ENCODE measurements at regions not wholly inside any gene's neighbourhood (a gene's known extent, or its start where the extent isn't known, plus 50 kb on each side); places are given as distances from the start of the nearest gene placed in this dataset.

DNA sequence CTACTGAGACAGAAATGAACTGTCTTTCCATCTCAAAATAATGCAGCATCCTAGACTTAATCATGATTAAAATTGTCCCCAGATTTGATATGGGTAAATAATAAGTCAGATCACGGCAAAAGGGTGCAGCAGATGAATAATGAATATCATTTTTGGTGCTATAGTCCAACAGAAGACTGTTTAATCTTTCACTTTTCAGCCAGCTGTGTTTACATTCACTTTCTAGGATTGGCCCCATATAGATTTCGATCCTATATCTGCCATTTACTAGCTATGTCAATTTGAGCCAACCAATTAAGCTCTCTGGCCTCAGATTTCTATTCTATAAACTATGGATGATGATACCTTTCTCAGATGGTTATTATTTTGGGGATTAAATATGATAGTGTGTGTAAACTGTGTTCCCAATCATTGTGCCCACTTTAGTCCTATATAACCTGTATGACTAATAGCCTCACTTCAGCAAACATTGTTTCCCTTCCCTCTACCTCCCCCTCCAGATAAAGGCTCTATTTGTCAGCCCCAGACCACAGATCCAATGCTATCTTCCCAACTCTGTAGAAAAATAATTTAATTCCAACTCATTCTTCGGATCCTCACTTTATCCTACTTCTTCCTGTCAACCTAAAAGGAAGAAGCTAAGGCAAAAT lies 53.6 kb upstream of the NT5E start:
- TF ChIP-seq ZFX (IDR thresholded peaks at IDR 0.05) = no peak
- TF ChIP-seq, protein P1, sequence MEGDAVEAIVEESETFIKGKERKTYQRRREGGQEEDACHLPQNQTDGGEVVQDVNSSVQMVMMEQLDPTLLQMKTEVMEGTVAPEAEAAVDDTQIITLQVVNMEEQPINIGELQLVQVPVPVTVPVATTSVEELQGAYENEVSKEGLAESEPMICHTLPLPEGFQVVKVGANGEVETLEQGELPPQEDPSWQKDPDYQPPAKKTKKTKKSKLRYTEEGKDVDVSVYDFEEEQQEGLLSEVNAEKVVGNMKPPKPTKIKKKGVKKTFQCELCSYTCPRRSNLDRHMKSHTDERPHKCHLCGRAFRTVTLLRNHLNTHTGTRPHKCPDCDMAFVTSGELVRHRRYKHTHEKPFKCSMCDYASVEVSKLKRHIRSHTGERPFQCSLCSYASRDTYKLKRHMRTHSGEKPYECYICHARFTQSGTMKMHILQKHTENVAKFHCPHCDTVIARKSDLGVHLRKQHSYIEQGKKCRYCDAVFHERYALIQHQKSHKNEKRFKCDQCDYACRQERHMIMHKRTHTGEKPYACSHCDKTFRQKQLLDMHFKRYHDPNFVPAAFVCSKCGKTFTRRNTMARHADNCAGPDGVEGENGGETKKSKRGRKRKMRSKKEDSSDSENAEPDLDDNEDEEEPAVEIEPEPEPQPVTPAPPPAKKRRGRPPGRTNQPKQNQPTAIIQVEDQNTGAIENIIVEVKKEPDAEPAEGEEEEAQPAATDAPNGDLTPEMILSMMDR (conservative IDR thresholded peaks at IDR 0.05) = no peak
- no peak overlapping the region for H3K27ac ChIP-seq

DNA sequence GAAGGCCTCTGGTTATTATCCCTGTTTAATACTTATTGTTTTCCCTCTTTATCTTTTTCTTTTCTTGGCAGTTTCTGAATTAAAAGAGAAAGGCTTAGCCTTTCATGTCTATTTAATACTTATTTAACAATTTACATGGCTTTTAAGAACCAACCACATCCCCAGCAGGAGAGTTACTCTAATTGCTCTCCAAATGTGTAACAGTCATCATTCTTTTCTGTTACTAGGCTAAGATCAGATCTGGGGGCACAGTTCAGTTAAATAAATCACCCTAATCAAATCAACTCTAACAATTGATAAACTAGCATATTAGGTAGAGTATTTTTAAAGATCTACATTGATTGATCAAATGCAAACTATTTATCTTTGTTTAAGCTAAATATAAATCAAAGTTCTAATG lies 54.1 kb upstream of the NT5E start:
- TF ChIP-seq, protein P1 (conservative IDR thresholded peaks at IDR 0.05) = no peak
- no peak for TF ChIP-seq ZFX (IDR thresholded peaks at IDR 0.05)
- H3K27ac ChIP-seq = no peak overlapping the region

DNA sequence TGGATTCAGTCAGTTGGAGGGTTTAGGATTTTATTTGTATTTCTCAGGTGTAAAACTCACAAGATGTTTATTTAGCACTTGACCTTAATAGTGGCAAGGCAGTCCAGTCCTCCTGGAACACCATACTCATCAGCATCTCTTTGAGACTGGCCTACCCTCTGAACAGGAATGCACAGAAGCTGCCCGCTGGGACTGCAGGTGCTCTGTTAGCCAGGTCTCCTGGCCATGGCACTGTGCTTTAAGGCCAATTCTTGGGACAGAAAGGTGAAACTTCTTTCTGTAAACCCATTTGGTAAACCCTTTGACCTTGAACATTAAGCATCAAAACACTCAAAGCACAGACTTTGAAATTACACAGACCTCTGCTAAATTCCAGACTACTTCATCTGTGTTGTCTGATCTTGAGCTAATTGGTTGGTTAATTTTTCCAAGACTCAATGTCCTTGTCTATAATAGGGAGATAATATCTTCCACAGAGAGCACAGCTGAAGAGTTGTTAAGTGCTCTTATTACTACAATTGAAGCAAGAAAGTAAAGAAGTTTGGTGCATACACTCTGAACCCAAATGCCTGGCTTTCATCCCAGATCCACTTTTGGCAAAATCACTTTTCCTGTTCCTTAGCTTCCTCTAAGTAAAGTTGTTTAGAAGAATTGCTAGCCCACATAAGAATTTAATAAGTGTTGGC lies 54.9 kb upstream of the NT5E start:
- H3K27ac ChIP-seq = no peak overlapping the region
- no peak for TF ChIP-seq ZFX (IDR thresholded peaks at IDR 0.05)
- TF ChIP-seq, protein P1 (conservative IDR thresholded peaks at IDR 0.05) = no peak

DNA sequence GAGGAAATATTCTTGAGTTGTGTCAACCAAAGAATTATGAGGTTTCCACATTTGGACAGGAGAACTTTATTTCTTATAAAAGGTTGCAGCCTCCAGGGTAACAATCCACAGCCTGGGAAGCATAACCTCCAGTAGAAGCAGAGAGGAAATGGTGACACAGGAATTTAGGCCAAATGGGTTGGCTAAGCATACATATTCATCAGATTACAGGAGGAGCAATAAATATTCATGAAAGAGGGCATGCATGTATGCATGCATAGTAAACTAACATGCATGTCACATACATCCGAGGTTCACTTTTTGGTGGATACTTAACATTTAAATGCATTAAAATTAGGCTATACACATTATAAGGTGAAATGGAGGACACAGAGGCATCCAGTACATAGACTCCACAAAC lies 55.7 kb upstream of the NT5E start:
- TF ChIP-seq, protein P1 (conservative IDR thresholded peaks at IDR 0.05) = no peak
- no peak for TF ChIP-seq ZFX (IDR thresholded peaks at IDR 0.05)
- H3K27ac ChIP-seq = no peak overlapping the region

DNA sequence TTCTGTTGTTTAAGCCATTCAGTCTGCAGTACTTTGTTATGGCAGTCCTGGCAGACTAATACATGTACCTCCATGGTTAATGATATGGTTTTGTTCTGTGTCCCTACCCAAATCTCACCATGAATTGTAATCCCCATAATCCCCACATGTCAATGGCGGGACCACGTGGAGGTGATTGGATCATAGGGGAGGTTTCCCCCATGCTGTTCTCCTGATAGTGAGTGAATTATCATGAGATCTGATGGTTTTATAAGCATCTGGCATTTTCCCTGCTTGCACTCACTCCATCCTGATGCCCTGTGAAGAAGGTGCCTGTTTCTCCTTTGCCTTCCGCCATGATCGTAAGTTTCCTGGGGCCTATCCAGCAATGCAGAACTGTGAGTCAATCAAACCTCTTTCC lies 57.5 kb upstream of the NT5E start:
- no peak overlapping the region for H3K27ac ChIP-seq
- no peak for TF ChIP-seq ZFX (IDR thresholded peaks at IDR 0.05)
- TF ChIP-seq, protein P1 (conservative IDR thresholded peaks at IDR 0.05) = no peak

DNA sequence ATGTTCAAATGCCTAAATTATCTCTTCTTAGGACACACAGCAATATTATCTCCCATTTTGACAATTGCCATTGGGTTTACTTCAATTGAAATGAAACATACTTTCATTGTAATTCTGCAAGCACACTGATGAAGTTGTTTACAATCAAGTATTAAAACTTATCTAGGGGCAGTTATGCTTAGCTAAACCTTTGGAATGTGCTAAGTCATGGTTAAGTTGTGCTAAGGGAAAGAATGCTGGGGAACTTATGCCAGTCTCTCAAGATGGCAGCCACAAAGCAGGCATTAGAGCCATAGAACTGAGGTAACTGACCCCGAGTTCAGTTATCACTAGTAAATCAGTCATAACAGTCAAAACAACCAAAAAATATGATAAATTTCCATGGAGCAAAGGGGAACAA lies 59.1 kb upstream of the NT5E start:
- TF ChIP-seq, protein P1 (conservative IDR thresholded peaks at IDR 0.05) = no peak
- TF ChIP-seq ZFX (IDR thresholded peaks at IDR 0.05) = no peak
- no peak overlapping the region for H3K27ac ChIP-seq

DNA sequence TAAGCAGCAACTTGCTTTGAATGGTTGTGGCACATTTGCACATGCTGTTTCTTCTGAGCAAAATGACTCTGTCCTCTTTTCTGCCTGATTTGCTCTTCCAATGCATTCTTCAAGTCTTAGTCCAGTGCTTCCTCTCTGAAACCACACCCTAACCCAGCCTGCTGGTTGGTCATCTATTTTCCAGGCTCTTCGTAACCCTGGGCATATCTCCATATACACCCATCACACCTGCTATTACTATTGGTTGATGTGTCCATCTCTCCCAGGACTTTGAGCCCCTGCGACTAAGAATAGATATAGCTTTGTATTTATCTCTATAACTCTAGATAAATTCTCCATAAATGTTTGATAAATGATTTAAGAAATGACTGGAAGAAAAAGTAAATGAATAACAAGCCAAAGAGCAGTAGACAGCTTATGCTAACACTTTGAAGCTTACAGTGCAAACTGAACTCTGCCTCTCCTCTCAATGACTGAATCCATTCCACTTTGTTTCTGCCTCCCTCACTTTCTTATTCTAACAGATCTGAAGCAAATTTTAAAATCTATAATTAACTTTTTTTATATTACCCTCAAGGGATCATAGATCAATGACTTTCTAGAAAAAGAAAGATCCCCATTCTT lies 59.7 kb upstream of the NT5E start:
- H3K27ac ChIP-seq = no peak overlapping the region
- no peak for TF ChIP-seq ZFX (IDR thresholded peaks at IDR 0.05)
- TF ChIP-seq, protein P1 (conservative IDR thresholded peaks at IDR 0.05) = no peak

Measured in C4-2B (cell line).